ENCODE measurements at regions not wholly inside any gene's neighbourhood (a gene's known extent, or its start where the extent isn't known, plus 50 kb on each side); places are given as distances from the start of the nearest gene placed in this dataset.

GRCh38 chr1:121458291-121459048 is 273.7 kb downstream of the SRGAP2C start:
- TF ChIP-seq CTCF (conservative IDR thresholded peaks at IDR 0.05 in 1 of 2, IDR thresholded peaks at IDR 0.05 in 1 of 2; ENCODE audit: low read depth in 1 of 2, low read length in 2 of 2) (no peak), EZH2 (IDR thresholded peaks at IDR 0.05; ENCODE audit: low read length, missing control alignments) (no peak)
